ENCODE measurements at regions not wholly inside any gene's neighbourhood (a gene's known extent, or its start where the extent isn't known, plus 50 kb on each side); places are given as distances from the start of the nearest gene placed in this dataset.
A peak's percentile ranks its signal among the peaks of the same experiment; 100 is the strongest.

- H2AFZ ChIP-seq: no peak overlapping the region
- H3K36me3 ChIP-seq (ENCODE audit: low read depth): no peaks in the 10 kb centered on the region
- H3F3A ChIP-seq (ENCODE audit: insufficient read depth): no peaks in the 10 kb centered on the region
- no peaks in the 10 kb centered on the region for H3K9me2 ChIP-seq (ENCODE audit: insufficient read depth)
- H3K4me3 ChIP-seq: no peak overlapping the region
- H3K27me3 ChIP-seq (replicated peaks; ENCODE audit: insufficient read depth): peaks cover 14% of the 10 kb centered on the region; the same call in 1 of the 2 replicates
- H3K9ac ChIP-seq: no peak overlapping the region
- 33 to 49% methylated on average over 4 of the region's 4 CpGs for WGBS, 2 experiments (ENCODE audit: low coverage in 1 of 2, low lambda C conversion rate in 2 of 2, missing lambda C conversion rate in 2 of 2)
- no peak overlapping the region for H3K4me2 ChIP-seq (ENCODE audit: unreplicated experiment)
- no peaks in the 10 kb centered on the region for H3K9me3 ChIP-seq (ENCODE audit: low read depth)
- H4K20me1 ChIP-seq (ENCODE audit: insufficient read depth): no peaks in the 10 kb centered on the region
- DNase-seq: no peak
- H3K4me1 ChIP-seq (ENCODE audit: insufficient read depth): no peaks in the 10 kb centered on the region
- in situ Hi-C loops (cut with MboI): no loop called here
- TF ChIP-seq EZH2phosphoT487 (IDR thresholded peaks at IDR 0.05; ENCODE audit: insufficient read depth, low read depth) (no peak), EZH2 (IDR thresholded peaks at IDR 0.05; ENCODE audit: insufficient read depth, poor library complexity, severe bottlenecking) (no peak)
- no peaks in the 10 kb centered on the region for H3K79me2 ChIP-seq (ENCODE audit: insufficient read depth)
- H3K27ac ChIP-seq: no peak overlapping the region
Measured at GRCh38 chr18:46406539-46406932, 250.5 kb downstream of the LOXHD1 start.

- H3K9me2 ChIP-seq (ENCODE audit: insufficient read depth): no peaks in the 10 kb centered on the region
- no peaks in the 10 kb centered on the region for H4K20me1 ChIP-seq (ENCODE audit: insufficient read depth)
- H3K36me3 ChIP-seq (ENCODE audit: low read depth): no peaks in the 10 kb centered on the region
- no peaks in the 10 kb centered on the region for H3F3A ChIP-seq (ENCODE audit: insufficient read depth)
- peak; percentile 65 for DNase-seq
- no peak overlapping the region for H3K4me2 ChIP-seq (ENCODE audit: unreplicated experiment)
- H3K27me3 ChIP-seq (replicated peaks; ENCODE audit: insufficient read depth): peaks cover 19% of the 10 kb centered on the region
- H3K4me1 ChIP-seq (ENCODE audit: insufficient read depth): no peaks in the 10 kb centered on the region
- TF ChIP-seq EZH2phosphoT487 (IDR thresholded peaks at IDR 0.05; ENCODE audit: insufficient read depth, low read depth) (no peak), EZH2 (IDR thresholded peaks at IDR 0.05; ENCODE audit: insufficient read depth, poor library complexity, severe bottlenecking) (no peak)
- no peak overlapping the region for H3K27ac ChIP-seq
- H2AFZ ChIP-seq: no peak overlapping the region
- H3K9me3 ChIP-seq (ENCODE audit: low read depth): no peaks in the 10 kb centered on the region
- no peak overlapping the region for H3K9ac ChIP-seq
- in situ Hi-C loops (cut with MboI): no loop called here
- no peaks in the 10 kb centered on the region for H3K79me2 ChIP-seq (ENCODE audit: insufficient read depth)
- WGBS, 2 experiments (ENCODE audit: low coverage in 1 of 2, low lambda C conversion rate in 2 of 2, missing lambda C conversion rate in 2 of 2): 26 to 27% methylated on average over 6 of the region's 6 CpGs
- H3K4me3 ChIP-seq: no peak overlapping the region
Measured at GRCh38 chr18:46407486-46408166, 249.4 kb downstream of the LOXHD1 start.

- no peaks in the 10 kb centered on the region for H3K79me2 ChIP-seq (ENCODE audit: insufficient read depth)
- 54 to 63% methylated on average over 6 of the region's 6 CpGs for WGBS, 2 experiments (ENCODE audit: low coverage in 1 of 2, low lambda C conversion rate in 2 of 2, missing lambda C conversion rate in 2 of 2)
- H3K27ac ChIP-seq: no peak overlapping the region
- no peak for DNase-seq
- TF ChIP-seq EZH2 (IDR thresholded peaks at IDR 0.05; ENCODE audit: insufficient read depth, poor library complexity, severe bottlenecking): no peak
- no peak for TF ChIP-seq EZH2phosphoT487 (IDR thresholded peaks at IDR 0.05; ENCODE audit: insufficient read depth, low read depth)
- in situ Hi-C loops (cut with MboI): no loop called here
- no peaks in the 10 kb centered on the region for H3K9me2 ChIP-seq (ENCODE audit: insufficient read depth)
- H3K4me2 ChIP-seq (ENCODE audit: unreplicated experiment): no peak overlapping the region
- no peaks in the 10 kb centered on the region for H3F3A ChIP-seq (ENCODE audit: insufficient read depth)
- no peak overlapping the region for H3K4me3 ChIP-seq
- no peaks in the 10 kb centered on the region for H4K20me1 ChIP-seq (ENCODE audit: insufficient read depth)
- H3K36me3 ChIP-seq (ENCODE audit: low read depth): no peaks in the 10 kb centered on the region
- no peaks in the 10 kb centered on the region for H3K9me3 ChIP-seq (ENCODE audit: low read depth)
- no peak overlapping the region for H3K9ac ChIP-seq
- H3K4me1 ChIP-seq (ENCODE audit: insufficient read depth): no peaks in the 10 kb centered on the region
- no peak overlapping the region for H2AFZ ChIP-seq
- peaks cover 19% of the 10 kb centered on the region for H3K27me3 ChIP-seq (replicated peaks; ENCODE audit: insufficient read depth)
Measured at GRCh38 chr18:46408334-46408987, 248.6 kb downstream of the LOXHD1 start.

GRCh38 chr18:46411191-46411828, 245.7 kb downstream of the LOXHD1 start:
- WGBS, 2 experiments (ENCODE audit: low coverage in 1 of 2, low lambda C conversion rate in 2 of 2, missing lambda C conversion rate in 2 of 2): 51 to 55% methylated on average over 4 of the region's 4 CpGs
- no peaks in the 10 kb centered on the region for H3K9me2 ChIP-seq (ENCODE audit: insufficient read depth)
- peaks cover 19% of the 10 kb centered on the region for H3K27me3 ChIP-seq (replicated peaks; ENCODE audit: insufficient read depth)
- no peak overlapping the region for H3K4me2 ChIP-seq (ENCODE audit: unreplicated experiment)
- no peaks in the 10 kb centered on the region for H3K79me2 ChIP-seq (ENCODE audit: insufficient read depth)
- no peaks in the 10 kb centered on the region for H4K20me1 ChIP-seq (ENCODE audit: insufficient read depth)
- H3K27ac ChIP-seq: no peak overlapping the region
- H3K36me3 ChIP-seq (ENCODE audit: low read depth): no peaks in the 10 kb centered on the region
- H2AFZ ChIP-seq: no peak overlapping the region
- no peak for TF ChIP-seq EZH2phosphoT487 (IDR thresholded peaks at IDR 0.05; ENCODE audit: insufficient read depth, low read depth)
- TF ChIP-seq EZH2 (IDR thresholded peaks at IDR 0.05; ENCODE audit: insufficient read depth, poor library complexity, severe bottlenecking): no peak
- H3K9ac ChIP-seq: no peak overlapping the region
- in situ Hi-C loops (cut with MboI): no loop called here
- no peaks in the 10 kb centered on the region for H3K9me3 ChIP-seq (ENCODE audit: low read depth)
- H3F3A ChIP-seq (ENCODE audit: insufficient read depth): no peaks in the 10 kb centered on the region
- no peak overlapping the region for H3K4me3 ChIP-seq
- no peaks in the 10 kb centered on the region for H3K4me1 ChIP-seq (ENCODE audit: insufficient read depth)
- DNase-seq: no peak
